ENCODE measurements at regions not wholly inside any gene's neighbourhood (a gene's known extent, or its start where the extent isn't known, plus 50 kb on each side); places are given as distances from the start of the nearest gene placed in this dataset.

GRCh38 chr6:4563156-4563555, 213.0 kb upstream of the CDYL start:
- intact Hi-C loops (cut with micrococcal nuclease) = no loop called here

- intact Hi-C loops (cut with micrococcal nuclease) = no loop called here
Observed at GRCh38 chr6:4561773-4562400, 214.3 kb upstream of the CDYL start.

- intact Hi-C loops (cut with micrococcal nuclease) = no loop called here
Observed at GRCh38 chr6:4561078-4561435, 215.1 kb upstream of the CDYL start.

- intact Hi-C loops (cut with micrococcal nuclease) = no loop called here
Observed at GRCh38 chr6:4560221-4561077, 215.8 kb upstream of the CDYL start.

- intact Hi-C loops (cut with micrococcal nuclease) = no loop called here
Observed at GRCh38 chr6:4559281-4559875, 216.8 kb upstream of the CDYL start.

GRCh38 chr6:4554645-4555044, 221.6 kb upstream of the CDYL start:
- intact Hi-C loops (cut with micrococcal nuclease) = no loop called here

GRCh38 chr6:4553387-4553786, 222.8 kb upstream of the CDYL start:
- intact Hi-C loops (cut with micrococcal nuclease) = no loop called here

- intact Hi-C loops (cut with micrococcal nuclease) = no loop called here
Observed at GRCh38 chr6:4550227-4550597, 226.0 kb upstream of the CDYL start.

- intact Hi-C loops (cut with micrococcal nuclease) = no loop called here
Observed at GRCh38 chr6:4549556-4550226, 226.5 kb upstream of the CDYL start.

GRCh38 chr6:4545893-4546292, 230.3 kb upstream of the CDYL start:
- intact Hi-C loops (cut with micrococcal nuclease) = no loop called here

- intact Hi-C loops (cut with micrococcal nuclease) = no loop called here
Observed at GRCh38 chr6:4543596-4543995, 232.6 kb upstream of the CDYL start.

- intact Hi-C loops (cut with micrococcal nuclease) = no loop called here
Observed at GRCh38 chr6:4533576-4533975, 242.6 kb upstream of the CDYL start.

DNA sequence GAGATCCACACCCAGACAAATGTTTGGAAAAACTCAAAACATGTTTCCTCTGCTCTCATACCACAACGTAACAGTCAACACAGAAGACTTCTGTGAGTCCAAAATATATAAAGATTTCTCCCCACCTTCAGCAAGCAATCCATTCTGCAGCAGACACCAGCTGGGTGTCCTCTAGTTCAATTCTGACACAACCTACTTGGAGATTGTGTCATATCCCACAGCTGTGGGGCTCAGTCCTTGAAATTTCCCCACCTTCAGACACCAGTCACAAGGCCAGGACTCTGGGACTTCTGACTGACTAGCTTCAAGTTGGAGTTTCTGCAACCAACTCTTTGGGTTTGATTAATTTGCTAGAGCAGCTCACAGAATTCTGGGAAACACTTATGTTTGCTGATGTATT, 244.8 kb upstream of the CDYL start:
- intact Hi-C loops (cut with micrococcal nuclease) = no loop called here

DNA sequence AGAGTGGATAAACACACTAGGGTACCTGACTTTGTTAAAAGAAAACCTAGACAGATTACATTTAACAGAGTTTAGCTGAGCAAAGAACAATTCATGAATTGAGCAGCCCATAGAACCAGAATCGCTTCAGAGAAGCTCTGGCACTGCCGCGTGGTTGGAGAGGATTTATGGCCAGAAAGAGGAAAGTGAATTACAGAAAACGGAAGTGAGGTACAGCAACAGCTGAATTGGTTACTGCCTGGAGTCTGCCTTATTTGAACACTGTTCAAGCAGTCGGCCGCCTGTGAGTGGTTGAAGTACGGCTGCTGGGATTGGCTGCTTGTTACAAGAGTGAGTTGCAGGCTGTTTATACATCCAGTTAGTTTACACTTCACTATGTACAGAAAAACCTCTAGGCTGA, 253.8 kb upstream of the CDYL start:
- intact Hi-C loops (cut with micrococcal nuclease) = no loop called here

GRCh38 chr6:4521070-4521469, 255.1 kb upstream of the CDYL start:
- intact Hi-C loops (cut with micrococcal nuclease) = no loop called here

DNA sequence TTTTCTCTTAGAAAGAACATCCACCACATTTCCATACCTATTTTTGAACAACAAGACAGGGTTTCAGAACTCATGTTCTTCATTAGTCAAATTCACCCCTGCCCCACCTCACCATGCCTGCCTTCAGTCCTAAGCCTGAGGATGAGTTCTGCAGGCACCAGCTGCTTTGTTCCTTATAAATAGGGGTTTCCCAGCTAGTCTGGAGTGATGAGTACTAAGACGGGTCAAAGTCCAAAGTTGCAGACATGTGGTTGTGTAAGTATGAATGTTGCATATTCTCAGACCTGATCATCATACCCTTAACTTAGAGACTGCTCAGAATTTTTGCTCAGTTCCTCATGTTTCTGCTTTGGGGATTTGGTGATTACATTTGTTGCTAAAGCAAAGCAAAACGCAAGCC, 257.7 kb upstream of the CDYL start:
- intact Hi-C loops (cut with micrococcal nuclease) = no loop called here

DNA sequence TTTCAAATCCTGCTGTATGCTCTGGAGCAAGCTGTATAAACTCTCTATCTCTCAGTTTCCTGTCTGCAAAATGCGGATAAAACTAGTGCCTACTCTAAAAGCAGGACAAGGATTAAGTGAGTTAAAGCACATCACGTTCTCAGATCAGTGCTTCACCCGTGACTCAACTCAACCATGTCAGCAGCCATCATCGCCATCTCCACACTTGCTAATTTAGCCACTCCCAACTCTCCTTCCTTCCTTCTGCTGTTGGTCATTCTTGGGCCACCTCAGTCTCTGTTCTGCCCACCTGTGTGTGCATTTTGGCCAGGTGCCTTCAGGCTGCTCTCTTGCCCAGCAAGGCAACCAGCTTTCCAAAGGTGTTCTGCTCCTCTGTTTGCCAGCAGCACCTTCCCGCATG, 260.0 kb upstream of the CDYL start:
- intact Hi-C loops (cut with micrococcal nuclease) = no loop called here

DNA sequence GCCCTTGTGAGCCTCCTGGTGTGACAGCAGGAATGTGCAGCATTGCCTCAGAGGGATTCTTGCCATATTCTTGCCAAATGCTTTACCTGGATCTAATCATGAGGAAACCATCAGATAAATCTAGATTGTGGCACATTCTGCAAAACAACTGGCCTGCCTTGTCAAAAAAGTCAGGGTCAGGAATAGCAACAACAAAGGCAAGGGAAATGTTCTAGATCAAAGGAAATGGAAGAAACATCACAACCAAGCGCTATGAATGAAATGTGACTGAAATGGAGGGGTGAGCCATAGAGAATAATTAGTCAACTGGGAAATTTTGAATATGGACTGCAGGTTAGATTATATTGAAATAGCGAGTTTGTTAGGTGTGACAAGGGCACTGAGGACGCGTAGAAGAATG, 262.6 kb upstream of the CDYL start:
- intact Hi-C loops (cut with micrococcal nuclease) = no loop called here

GRCh38 chr6:4512051-4512471, 264.1 kb upstream of the CDYL start:
- intact Hi-C loops (cut with micrococcal nuclease) = no loop called here

GRCh38 chr6:4511641-4512020, 264.6 kb upstream of the CDYL start:
- intact Hi-C loops (cut with micrococcal nuclease) = no loop called here

DNA sequence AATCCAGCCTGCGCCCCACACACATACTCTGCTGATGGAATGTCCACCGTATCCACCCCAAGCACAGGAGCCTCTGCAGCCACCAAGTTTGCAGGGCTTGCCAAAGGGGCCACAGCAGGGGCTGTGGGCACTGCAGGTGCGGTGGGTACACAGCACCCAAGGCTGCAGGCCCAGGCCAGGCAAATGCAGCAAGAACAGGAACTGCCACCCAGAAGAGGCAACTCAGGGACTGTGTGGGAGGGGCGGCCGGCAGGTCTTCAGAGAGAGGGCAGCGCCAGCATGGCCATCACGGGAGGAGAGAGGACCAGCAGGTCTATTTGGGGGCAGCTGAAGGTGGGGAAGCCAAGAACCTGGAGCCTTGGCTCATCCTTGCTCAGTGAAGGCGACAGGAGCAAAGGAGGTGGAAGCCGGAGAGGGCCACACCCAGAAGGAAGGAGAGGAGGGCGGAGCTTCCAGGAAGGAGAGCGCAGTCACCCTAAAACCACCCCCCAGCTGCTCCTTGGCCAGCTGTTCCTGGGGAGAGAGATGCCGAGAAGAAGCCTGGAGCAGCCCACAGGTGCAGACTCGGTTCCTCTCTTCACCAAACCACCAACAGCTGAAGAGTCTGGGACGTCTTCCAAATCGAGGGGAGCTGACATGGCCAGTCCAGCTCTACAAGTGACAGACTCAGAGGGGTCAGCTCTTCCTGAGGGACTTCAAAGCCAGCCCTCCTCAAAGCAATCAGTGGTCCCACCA, 265.1 kb upstream of the CDYL start:
- intact Hi-C loops (cut with micrococcal nuclease) = no loop called here

DNA sequence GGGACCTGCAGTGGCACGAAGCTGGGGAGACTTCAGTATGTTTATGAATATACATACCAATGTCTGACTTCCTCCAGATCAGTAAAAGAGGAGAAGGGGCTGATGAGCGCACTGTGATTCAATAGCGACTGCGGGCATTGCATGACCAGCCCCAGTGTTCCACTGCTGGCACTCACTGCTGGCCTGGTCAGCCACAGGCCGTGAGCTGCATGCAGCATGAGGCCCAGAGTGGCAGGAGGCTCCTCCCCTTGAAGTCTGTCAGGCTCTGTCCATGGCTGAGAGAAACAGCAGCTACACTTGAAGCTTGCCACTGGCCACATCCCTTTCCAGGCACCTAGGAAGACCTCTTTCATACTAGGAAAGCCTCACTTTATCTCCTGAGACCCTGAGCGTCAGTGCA, 265.9 kb upstream of the CDYL start:
- intact Hi-C loops (cut with micrococcal nuclease) = no loop called here

Measured in T-helper 1 cell treated with Interleukin-12 subunit alpha and Interleukin-12 subunit beta and Interleukin-4 antibody, amounts not matched to agents 30 ng/mL and 1 ng/mL, for 36 hours (primary cell).